Cardiac fibroblast (primary cell): ENCODE measurements at regions not wholly inside any gene's neighbourhood (a gene's known extent, or its start where the extent isn't known, plus 50 kb on each side); places are given as distances from the start of the nearest gene placed in this dataset.

Experiments used
- DNase-seq, 2 donors: peaks; one replicate each; pipeline versions ENCODE4 v3.0.0 to v3.0.0-alpha.2; 2010; ENCODE audit warnings: low read depth in 2 of 2
- H3K4me3 ChIP-seq, 2 donors: replicated peaks in 1 of 2; 1 replicate in 1 of 2; 2 replicates in 1 of 2; pipeline ENCODE4 v1.5.1; 2011; ENCODE audit warnings: low read depth in 2 of 2, low read length in 2 of 2, mild to moderate bottlenecking in 2 of 2, moderate library complexity in 1 of 2
- CTCF ChIP-seq: IDR thresholded peaks from one replicate; pipeline ENCODE4 v1.5.1; 2011; ENCODE audit warnings: low read depth, mild to moderate bottlenecking, low read length, inconsistent platforms

DNA sequence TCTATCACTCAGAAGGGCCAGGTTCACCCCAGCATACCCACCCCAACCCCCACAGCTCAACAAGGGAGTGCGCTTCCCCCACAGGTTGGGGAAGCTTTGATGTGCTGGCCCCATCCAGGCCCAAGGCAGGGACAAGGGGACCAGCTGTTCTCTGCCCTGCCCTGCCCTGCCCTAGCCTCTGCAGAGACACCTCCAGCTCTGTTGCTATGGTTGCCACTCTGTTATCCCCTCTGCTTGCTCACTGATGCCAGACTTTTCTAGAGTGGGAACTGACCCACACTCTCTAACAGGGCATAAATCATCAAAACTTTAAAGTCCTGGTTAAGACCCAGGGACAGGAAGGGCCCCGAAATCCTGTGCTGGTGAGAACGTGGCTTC, 50.4 kb upstream of the ENPP7 start:
- DNase-seq: no peak
- no peak overlapping the region for H3K4me3 ChIP-seq
- no peak for TF ChIP-seq CTCF

DNA sequence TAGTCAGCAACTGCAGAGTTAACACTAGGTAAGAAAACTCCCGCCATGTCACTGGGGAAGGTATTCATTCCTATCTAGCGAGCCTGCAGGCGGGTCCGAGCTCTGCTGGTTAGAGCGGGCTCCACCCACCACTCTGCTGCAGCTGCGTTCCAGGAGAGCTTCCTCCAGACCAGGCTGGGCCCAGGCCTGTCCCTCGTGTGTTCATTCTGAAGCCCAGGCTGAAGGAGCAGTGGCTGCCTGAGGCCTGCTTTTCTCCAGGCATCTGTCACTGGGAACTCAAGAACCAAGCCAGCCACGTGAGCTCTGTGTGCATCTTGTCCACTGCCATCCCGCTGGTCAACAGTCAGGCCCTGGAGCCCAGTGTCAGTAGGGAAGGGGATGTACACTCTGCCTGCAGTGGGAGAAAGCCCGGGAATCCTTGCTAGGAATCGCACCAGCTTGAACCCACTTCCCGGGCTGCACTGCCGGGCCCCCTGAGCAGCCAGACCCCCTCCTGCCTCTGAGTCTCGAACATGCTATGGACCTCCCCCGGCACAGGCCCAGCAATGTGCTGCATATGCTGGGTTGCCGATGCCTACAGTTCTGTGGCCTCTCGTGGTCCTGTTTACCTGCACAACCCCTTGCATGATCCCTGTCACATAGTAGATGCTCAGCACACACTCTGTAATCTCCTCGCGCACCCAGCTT, 51.0 kb upstream of the ENPP7 start:
- DNase-seq: no peak
- H3K4me3 ChIP-seq: no peak overlapping the region
- no peak for TF ChIP-seq CTCF

DNA sequence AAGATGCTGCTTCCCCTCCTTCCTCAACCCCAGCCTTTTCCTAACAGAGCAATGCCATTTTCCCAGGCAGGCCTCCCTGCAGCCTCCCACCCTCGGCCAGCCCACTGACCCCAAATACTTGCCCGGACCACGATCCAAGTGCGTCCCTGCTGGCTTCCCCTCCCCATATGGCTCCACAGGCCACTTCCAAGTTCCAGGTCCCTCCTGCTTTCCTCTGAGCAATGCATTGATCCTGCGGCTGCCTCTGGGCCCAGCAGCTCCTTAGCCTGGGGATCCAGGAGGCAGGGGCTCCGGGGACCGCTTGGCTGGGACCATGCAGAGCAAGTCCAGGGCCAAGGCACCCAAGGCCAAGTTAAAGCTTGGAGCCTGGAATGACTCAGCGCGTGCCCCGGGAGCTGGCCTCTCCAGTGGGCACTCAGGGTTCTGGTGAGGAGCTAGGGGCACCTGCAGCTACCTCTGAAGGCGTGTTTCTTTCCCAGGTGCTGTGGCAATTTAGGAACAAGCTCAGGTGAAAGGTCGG, 51.9 kb upstream of the ENPP7 start:
- no peak for DNase-seq
- no peak overlapping the region for H3K4me3 ChIP-seq
- TF ChIP-seq CTCF: no peak

DNA sequence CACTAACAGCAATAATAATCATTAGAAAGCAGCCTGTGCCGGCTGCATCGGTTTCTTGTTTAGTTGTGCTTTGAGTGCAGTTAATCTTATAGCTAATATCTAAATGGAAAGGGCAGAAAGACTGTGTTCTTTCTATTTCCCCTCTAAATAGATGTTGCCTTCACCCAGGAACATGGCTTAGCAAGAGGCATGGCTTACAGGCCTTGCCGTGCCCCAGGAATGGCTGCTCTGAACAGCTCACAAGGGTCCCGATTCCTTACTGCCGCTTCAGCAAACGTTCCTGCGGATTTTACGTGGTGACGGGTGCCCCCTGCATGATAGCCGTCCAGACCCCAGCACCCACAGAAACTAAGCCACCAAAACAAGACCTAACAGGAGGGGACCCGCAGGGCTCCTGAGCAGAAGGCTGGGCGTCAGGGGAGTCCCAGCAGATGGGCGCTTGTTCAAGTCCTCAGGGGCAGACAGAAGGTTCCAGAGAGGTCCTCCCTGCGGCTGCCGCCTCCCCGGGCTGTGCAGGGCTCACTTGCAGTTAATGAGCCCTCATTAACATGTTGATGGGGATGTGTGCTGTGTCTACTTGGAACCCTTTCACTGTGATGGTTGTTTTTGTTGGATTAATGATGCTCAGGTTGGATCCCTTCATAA, 52.5 kb upstream of the ENPP7 start:
- TF ChIP-seq CTCF: no peak
- DNase-seq: no peak
- no peak overlapping the region for H3K4me3 ChIP-seq

DNA sequence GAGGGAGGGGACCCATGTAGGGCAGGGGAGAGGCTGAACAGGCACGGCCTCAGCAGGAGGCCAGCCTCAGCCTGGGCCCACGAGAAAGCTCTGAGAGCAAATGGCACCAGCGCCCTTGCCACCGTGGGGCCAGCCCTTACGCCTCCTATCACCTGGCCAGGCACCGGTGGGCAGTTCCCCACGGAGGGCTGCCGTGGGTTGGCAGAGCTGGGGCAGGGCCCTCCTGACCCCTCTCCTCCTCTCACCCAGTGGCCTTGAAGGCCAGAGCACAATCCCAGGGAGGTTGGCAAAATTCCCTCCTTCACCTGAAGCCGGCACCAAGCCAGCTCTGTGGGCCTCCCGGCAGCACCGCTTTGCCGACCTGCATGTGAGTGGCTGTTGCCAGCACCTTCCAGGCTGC, 53.1 kb upstream of the ENPP7 start:
- H3K4me3 ChIP-seq: no peak overlapping the region
- TF ChIP-seq CTCF: no peak
- DNase-seq: no peak

- no peak for TF ChIP-seq CTCF
- no peak overlapping the region for H3K4me3 ChIP-seq
- DNase-seq: no peak
Measured at GRCh38 chr17:79676796-79677195, 53.9 kb upstream of the ENPP7 start.
